ENCODE measurements at regions not wholly inside any gene's neighbourhood (a gene's known extent, or its start where the extent isn't known, plus 50 kb on each side); places are given as distances from the start of the nearest gene placed in this dataset.

- TF ChIP-seq CTCF (IDR thresholded peaks at IDR 0.05; ENCODE audit: poor library complexity) (no peak), EZH2phosphoT487 (IDR thresholded peaks at IDR 0.05; ENCODE audit: low read depth, severe bottlenecking, unreplicated experiment) (no peak)
Measured at GRCh38 chr4:105023668-105024055, 123.0 kb upstream of the TET2 start.
